Naive B cell (primary cell): ENCODE measurements at regions not wholly inside any gene's neighbourhood (a gene's known extent, or its start where the extent isn't known, plus 50 kb on each side); places are given as distances from the start of the nearest gene placed in this dataset.
"Not testable (repeated sequence)": the region's sequence is repeated elsewhere in the genome, so short reads cannot be mapped to it uniquely, and the experiment has no call there.

ENCODE experiments used
- ATAC-seq, 2 donors: fragments of 150-1000 bp; cut with Tn5 transposase; 2 replicates each; pipeline ENCODE4 v1.10.0; 2021; ENCODE audit warnings: low read depth in 2 of 2, mild to moderate bottlenecking in 2 of 2, moderate library complexity in 2 of 2
- DNase-seq: peaks from one replicate; pipeline ENCODE4 v3.0.0; 2022
- H3K27ac Mint-ChIP-seq, 6 donors: one replicate each; pipeline ENCODE4 v1.8.0; 2020 to 2022; ENCODE audit warnings: mild to moderate bottlenecking in 6 of 6, mixed read lengths in 6 of 6, moderate library complexity in 5 of 6, inconsistent platforms in 2 of 6
- H3K27me3 Mint-ChIP-seq, 3 donors: one replicate each; pipeline ENCODE4 v1.8.0; 2021 to 2022; ENCODE audit warnings: mixed read lengths in 3 of 3, mild to moderate bottlenecking in 1 of 3
- H3K36me3 Mint-ChIP-seq, 2 donors: one replicate each; pipeline ENCODE4 v1.8.0; 2020 to 2022; ENCODE audit warnings: mixed read lengths in 2 of 2, inconsistent platforms in 1 of 2, mild to moderate bottlenecking in 1 of 2
- H3K4me1 Mint-ChIP-seq, 3 donors: one replicate each; pipeline ENCODE4 v1.8.0; 2020 to 2022; ENCODE audit warnings: mixed read lengths in 3 of 3, inconsistent platforms in 1 of 3, mild to moderate bottlenecking in 1 of 3, moderate library complexity in 1 of 3
- H3K4me3 Mint-ChIP-seq, 8 donors: one replicate each; pipeline ENCODE4 v1.8.0; 2020 to 2022; ENCODE audit warnings: mild to moderate bottlenecking in 8 of 8, mixed read lengths in 8 of 8, moderate library complexity in 8 of 8, inconsistent platforms in 2 of 8
- H3K9me3 Mint-ChIP-seq, 7 donors: one replicate each; pipeline ENCODE4 v1.8.0; 2020 to 2022; ENCODE audit warnings: mixed read lengths in 7 of 7, mild to moderate bottlenecking in 5 of 7, inconsistent platforms in 2 of 7, moderate library complexity in 1 of 7

DNA sequence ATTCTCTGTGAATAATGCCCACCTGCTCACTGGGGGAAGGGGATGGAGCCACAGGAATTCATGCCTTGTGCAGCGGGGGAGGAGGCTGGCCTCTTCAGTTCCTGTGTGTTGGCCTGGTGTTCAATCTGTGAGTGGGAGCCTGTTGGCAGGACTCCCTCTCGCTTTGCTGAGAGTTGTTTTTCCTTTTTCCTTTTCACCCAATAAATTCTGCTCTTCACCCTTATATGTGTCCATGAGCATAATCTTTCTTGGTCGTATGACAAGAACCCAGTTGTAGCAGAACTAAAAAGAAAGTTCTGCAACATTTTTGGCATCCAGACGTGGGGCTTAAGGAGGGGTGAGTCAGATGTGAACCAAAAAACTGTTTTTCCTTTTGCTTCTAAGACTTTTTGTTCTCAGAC lies 235.2 kb upstream of the HDX start:
- no peak for ATAC-seq
- H3K27ac Mint-ChIP-seq = no peak overlapping the region

DNA sequence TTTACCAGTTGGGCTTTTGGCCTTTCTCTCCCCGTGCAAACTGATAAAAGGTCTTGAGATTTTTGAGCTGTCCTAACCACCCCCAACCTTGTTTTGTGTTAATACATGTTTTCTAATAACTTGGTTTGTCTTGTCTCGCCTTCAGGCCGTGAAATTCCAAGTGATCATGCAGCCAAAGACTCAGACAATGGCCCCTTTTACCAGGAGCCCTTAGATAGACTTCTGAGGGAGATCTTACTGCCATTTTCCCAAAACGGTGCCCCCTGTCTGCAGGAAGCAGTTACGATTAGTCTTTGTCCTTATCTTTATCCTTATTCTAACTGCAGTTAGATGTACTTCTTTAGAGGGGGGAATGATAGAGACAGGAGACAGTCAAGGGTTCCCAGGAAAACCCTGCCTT lies 245.3 kb upstream of the HDX start:
- ATAC-seq (no peak), DNase-seq (no peak)
- Mint-ChIP-seq H3K4me3 (no peak overlapping the region), H3K9me3 (no peaks in the 10 kb centered on the region), H3K27me3 (no peaks in the 10 kb centered on the region), H3K4me1 (no peaks in the 10 kb centered on the region), H3K36me3 (no peaks in the 10 kb centered on the region), H3K27ac (no peak overlapping the region)

More for the DNA sequence above, 235.2 kb upstream of the HDX start:
- peaks cover 0 to 13% (median 7%) of the 10 kb centered on the region in 3 donors for H3K27me3 Mint-ChIP-seq
- no peak for DNase-seq
- peaks cover 0 to 2% (median 0%) of the 10 kb centered on the region in 7 donors for H3K9me3 Mint-ChIP-seq
- no peak overlapping the region for H3K4me3 Mint-ChIP-seq
- H3K4me1 Mint-ChIP-seq = no peaks in the 10 kb centered on the region
- H3K36me3 Mint-ChIP-seq = no peaks in the 10 kb centered on the region

DNA sequence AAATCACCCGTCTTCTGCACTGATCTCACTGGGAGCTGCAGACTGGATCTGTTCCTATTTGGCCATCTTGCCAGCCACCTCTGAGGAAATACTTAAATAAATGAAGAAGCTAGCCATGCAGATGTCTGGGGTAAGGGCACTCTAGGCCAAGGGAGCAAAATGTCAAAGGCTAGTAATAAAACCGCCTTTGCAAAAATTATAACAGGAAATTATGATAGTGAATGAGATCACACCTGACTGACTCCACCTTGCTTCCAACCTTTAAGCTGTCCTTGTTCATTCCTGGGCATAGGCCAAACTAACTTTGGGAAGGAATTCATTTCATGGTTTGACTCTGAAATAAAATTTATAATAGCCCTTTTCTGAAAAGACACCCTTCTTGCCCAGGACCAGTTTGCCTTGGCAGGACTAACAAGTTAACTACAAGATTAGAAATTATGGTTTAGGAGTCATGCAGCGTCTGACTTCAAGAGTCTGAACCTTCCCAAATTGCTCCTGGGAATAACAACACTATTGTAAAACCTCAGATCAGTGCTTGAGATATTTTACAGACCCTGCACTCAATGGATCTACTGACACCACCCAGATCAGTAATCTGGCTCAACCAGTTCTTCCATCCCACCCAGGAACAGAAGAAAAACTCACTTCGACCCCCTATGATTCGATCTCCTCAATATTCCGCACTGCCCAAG lies 246.9 kb upstream of the HDX start:
- ATAC-seq = no peak
- H3K27ac Mint-ChIP-seq = no peak overlapping the region
- no peaks in the 10 kb centered on the region for H3K9me3 Mint-ChIP-seq

DNA sequence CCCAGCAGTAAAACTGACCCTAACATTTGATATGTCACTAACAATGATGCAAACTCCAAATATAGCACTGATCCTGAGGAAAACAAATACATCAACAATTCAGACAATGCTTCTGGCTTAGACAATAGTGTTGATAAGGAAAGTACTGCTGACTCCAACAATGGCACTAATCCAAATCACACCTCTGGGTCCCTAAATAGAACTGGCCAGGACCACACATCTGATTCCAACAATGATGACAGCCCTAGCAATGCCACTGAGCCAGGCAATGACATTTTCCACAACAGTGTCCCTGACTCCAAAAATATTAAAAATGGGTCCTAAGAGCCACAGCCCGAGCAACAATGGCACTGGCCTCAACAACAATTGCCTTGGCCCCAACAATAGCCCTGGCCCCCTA lies 243.1 kb upstream of the APOOL start:
- H3K27ac Mint-ChIP-seq = no peak overlapping the region
- no peak overlapping the region for H3K4me3 Mint-ChIP-seq
- peaks cover 0 to 6% (median 1%) of the 10 kb centered on the region in 7 donors for H3K9me3 Mint-ChIP-seq
- H3K4me1 Mint-ChIP-seq = no peaks in the 10 kb centered on the region
- DNase-seq = no peak
- no peaks in the 10 kb centered on the region for H3K27me3 Mint-ChIP-seq
- no peaks in the 10 kb centered on the region for H3K36me3 Mint-ChIP-seq
- no peak for ATAC-seq

More for the DNA sequence above, 246.9 kb upstream of the HDX start:
- H3K36me3 Mint-ChIP-seq = no peaks in the 10 kb centered on the region
- no peaks in the 10 kb centered on the region for H3K4me1 Mint-ChIP-seq
- no peak for DNase-seq
- H3K27me3 Mint-ChIP-seq = no peaks in the 10 kb centered on the region
- no peak overlapping the region for H3K4me3 Mint-ChIP-seq

DNA sequence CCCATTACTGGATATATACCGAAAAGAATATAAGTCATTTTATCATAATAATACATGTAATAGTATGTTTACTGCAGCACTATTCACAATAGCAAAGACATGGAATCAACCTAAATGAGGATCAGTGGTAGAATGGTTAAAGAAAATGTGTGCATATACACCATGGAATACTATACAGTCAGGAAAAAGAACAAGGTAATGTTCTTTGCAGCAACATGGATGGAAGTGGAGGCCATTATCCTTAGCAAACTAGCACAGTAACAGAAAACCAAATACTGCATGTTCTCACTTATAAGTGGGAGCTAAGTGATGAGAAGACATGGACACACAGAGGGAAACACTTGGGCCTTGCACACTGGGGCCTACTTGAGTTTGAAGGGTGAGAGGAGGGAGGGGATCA lies 207.4 kb upstream of the APOOL start:
- H3K27ac Mint-ChIP-seq = no peak overlapping the region
- no peaks in the 10 kb centered on the region for H3K27me3 Mint-ChIP-seq
- no peaks in the 10 kb centered on the region for H3K36me3 Mint-ChIP-seq
- DNase-seq = no peak
- H3K9me3 Mint-ChIP-seq = peaks cover 0 to 22% (median 5%) of the 10 kb centered on the region in 7 donors
- H3K4me3 Mint-ChIP-seq = no peak overlapping the region
- no peak for ATAC-seq
- H3K4me1 Mint-ChIP-seq = no peaks in the 10 kb centered on the region

DNA sequence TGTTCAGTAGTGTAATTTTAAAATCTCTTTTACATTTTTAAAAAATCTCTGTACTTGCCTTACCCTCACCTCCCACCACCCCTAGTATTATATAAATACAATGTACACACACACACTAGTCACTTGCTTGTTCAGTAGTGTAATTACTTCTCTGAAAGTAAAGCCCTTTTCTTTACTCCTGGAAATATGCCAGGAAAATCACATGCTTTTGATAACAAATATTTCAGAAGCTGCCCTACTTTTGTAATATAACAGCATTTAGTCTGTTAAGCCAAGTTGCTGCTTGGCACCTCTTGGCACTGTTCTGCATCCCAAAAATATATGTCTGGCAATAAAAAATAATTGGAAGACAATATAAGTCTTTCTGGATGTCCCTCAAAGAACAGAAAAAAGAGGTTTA lies 172.8 kb upstream of the APOOL start:
- H3K4me3 Mint-ChIP-seq = no peak overlapping the region
- H3K27ac Mint-ChIP-seq = no peak overlapping the region
- H3K9me3 Mint-ChIP-seq = peaks cover 0 to 17% (median 7%) of the 10 kb centered on the region in 7 donors
- ATAC-seq (no peak), DNase-seq (no peak)
- H3K36me3 Mint-ChIP-seq = no peaks in the 10 kb centered on the region
- H3K4me1 Mint-ChIP-seq = no peaks in the 10 kb centered on the region
- H3K27me3 Mint-ChIP-seq = no peaks in the 10 kb centered on the region

DNA sequence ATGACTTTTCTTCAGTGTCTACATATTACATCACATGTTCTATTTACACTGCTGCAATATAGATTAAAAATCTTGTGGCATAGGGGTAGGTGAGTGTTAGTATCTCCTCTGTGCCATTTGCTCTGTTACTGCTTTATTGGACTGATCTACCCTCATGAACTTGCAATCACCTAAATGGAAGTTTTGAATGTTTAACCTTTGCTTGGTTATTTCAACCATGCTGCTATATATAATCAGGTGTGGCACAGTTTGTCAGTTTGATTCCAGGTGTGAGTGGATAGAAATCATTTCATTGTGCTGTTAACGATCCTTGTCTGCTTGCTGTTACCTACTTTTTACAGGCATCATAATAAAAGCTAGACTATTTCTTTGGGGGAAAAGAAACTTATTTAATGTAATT lies 157.1 kb upstream of the APOOL start:
- DNase-seq, H3K36me3 Mint-ChIP-seq, H3K4me3 Mint-ChIP-seq, H3K4me1 Mint-ChIP-seq, H3K27ac Mint-ChIP-seq, ATAC-seq, H3K27me3 Mint-ChIP-seq: not testable (repeated sequence)
- peaks cover 4 to 38% (median 13%) of the 10 kb centered on the region in 7 donors for H3K9me3 Mint-ChIP-seq

DNA sequence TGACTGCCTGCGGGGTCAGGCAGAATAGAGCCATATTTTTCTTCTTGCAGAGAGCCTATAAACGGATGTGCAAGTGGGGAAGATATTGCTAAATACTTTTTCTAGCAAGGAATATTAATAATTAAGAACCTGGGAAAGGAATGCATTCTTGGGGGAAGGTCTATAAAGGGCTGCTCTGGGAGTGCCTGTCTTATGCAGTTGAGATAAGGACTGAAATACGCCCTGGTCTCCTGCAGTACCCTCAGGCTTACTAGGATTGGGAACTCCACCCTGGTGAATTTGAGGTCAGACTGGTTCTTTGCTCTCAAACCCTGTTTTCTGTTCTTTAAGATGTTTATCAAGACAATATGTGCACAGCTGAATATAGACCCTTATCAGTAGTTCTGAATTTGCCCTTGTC lies 152.5 kb upstream of the APOOL start:
- H3K4me3 Mint-ChIP-seq, ATAC-seq, H3K4me1 Mint-ChIP-seq, DNase-seq, H3K27me3 Mint-ChIP-seq: not testable (repeated sequence)
- Mint-ChIP-seq H3K9me3 (peaks cover 4 to 38% (median 24%) of the 10 kb centered on the region in 7 donors), H3K36me3 (peaks cover 0 to 10% of the 10 kb centered on the region in 2 donors), H3K27ac (peak overlapping the region in 1 of 6 donors; percentile 46)

DNA sequence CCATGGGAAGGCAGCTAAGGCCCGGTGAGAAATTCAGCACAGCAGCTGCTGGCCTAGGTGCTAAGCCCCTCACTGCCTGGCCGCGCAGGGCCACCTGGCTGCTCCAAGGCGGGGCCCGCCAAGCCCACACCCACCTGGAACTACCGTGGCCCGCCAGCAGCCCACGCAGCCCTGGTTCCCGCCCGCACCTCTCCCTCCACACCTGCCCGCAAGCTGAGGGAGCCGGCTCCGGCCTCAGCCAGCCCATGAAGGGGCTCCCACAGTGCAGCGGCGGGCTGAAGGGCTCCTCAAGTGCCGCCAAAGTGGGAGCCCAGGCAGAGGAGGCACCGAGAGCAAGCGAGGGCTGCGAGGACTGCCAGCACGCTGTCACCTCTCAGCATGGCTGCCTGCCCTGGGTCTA lies 146.9 kb upstream of the APOOL start:
- not testable (repeated sequence) for DNase-seq, H3K27me3 Mint-ChIP-seq, H3K4me1 Mint-ChIP-seq, H3K36me3 Mint-ChIP-seq, ATAC-seq, H3K4me3 Mint-ChIP-seq, H3K27ac Mint-ChIP-seq
- H3K9me3 Mint-ChIP-seq = peaks cover 0 to 15% (median 5%) of the 10 kb centered on the region in 7 donors

DNA sequence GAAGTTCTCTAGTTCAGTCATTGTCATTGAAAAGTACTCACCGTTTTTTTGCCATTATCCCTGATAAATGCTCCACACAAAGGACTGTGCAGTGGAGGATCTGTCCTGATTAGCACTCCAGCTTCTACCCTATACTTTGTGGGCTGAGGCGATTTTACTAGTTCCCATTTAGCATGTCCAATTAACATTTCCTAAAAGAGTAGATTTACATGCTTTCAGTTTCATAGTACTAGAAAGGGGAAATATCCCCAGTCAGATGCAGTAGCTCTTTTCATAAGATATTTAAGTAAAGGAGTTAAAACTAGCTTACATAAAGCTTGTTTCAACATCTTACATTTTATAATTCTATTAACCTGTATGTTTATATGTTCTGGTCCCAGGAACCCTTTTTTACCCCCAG lies 144.9 kb upstream of the APOOL start:
- H3K4me3 Mint-ChIP-seq, H3K27ac Mint-ChIP-seq, DNase-seq, ATAC-seq, H3K9me3 Mint-ChIP-seq, H3K36me3 Mint-ChIP-seq, H3K27me3 Mint-ChIP-seq, H3K4me1 Mint-ChIP-seq: not testable (repeated sequence)

DNA sequence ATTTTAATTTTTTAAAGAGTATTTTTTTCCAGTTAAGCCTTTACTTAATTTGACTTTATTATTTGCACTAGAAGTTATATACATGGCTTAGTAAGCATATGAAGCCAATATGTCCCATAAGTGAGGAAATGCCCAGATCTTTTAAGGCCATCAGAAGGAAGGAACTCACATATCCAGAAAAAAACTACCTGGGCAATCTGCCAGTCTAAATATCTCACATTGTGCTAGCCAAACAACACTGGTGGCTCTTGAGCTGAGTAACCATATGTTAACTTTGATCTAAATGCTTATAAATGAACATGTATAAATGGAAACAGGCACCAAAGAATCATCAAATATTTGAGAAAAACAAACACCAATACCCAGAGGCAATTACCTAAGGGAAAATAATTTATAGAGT lies 138.6 kb upstream of the APOOL start:
- no peak for DNase-seq
- H3K27ac Mint-ChIP-seq = no peak overlapping the region
- H3K36me3 Mint-ChIP-seq = no peaks in the 10 kb centered on the region

DNA sequence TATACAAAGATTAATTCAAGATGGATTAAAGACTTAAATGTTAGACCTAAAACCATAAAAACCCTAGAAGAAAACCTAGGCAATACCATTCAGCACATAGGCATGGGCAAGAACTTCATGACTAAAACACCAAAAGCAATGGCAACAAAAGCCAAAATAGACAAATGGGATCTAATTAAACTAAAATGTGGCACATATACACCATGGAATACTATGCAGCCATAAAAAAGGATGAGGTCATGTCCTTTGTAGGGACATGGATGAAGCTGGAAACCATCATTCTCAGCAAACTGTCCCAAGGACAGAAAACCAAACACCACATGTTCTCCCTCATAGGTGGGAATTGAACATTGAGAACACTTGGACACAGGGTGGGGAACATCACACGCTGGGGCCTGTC lies 133.4 kb upstream of the APOOL start:
- not testable (repeated sequence) for H3K9me3 Mint-ChIP-seq, H3K36me3 Mint-ChIP-seq, H3K4me3 Mint-ChIP-seq, ATAC-seq, DNase-seq, H3K27me3 Mint-ChIP-seq, H3K27ac Mint-ChIP-seq, H3K4me1 Mint-ChIP-seq

More for the DNA sequence above, 138.6 kb upstream of the APOOL start:
- no peaks in the 10 kb centered on the region for H3K27me3 Mint-ChIP-seq
- peaks cover 0 to 7% (median 1%) of the 10 kb centered on the region in 7 donors for H3K9me3 Mint-ChIP-seq
- H3K4me3 Mint-ChIP-seq = no peak overlapping the region
- no peak for ATAC-seq
- no peaks in the 10 kb centered on the region for H3K4me1 Mint-ChIP-seq

DNA sequence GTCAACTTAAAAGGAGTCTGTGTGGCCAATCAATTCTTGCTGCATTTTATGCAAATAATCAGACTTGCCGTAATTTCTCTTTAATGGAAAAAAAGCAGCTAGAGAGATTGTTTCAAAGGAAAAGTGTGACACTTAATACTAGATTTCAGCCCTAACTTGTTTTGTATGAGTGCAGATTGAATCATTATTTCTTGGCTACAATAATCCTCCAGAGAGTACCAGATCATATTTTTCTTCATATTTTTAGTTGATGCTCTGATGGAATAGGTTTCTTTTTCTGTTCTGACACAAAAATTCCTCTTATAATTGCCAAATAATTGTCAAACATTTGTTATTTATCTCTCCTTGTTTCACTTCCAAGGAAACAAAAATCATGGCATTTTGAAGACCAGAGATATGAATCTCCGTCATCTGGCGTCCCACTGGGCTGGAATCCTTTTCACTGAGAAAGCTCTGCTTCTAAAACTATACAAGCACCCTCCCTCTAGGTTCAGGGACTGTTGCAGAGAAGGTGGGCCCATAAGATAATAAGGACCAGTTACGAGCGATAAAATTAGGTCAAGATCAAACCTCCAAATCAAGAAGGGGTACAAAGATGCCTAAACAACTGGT lies 131.4 kb upstream of the APOOL start:
- not testable (repeated sequence) for H3K27me3 Mint-ChIP-seq, H3K36me3 Mint-ChIP-seq, DNase-seq, H3K4me1 Mint-ChIP-seq, ATAC-seq, H3K9me3 Mint-ChIP-seq, H3K4me3 Mint-ChIP-seq, H3K27ac Mint-ChIP-seq

DNA sequence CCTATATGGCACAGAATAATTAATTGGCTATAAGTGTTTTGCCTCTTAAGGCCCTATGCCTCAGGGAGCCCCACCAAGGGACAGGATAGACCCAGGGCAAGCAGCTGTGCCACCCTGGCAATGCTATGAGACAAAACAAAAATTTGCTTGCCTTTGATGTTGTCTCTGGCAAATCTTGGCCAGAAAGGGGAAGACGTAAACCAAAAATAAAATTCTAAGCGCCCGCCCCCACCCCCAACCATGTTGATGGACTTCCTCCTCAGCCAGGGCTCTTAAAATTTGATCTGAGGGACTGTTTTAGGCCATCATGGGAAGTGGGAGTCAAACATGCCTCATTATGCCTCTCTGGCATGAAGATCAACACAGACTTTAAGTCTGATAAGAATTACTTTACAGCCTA lies 130.5 kb upstream of the APOOL start:
- peaks cover 0 to 5% (median 1%) of the 10 kb centered on the region in 7 donors for H3K9me3 Mint-ChIP-seq
- no peaks in the 10 kb centered on the region for H3K27me3 Mint-ChIP-seq
- DNase-seq (no peak), ATAC-seq (no peak)
- no peak overlapping the region for H3K27ac Mint-ChIP-seq
- H3K4me3 Mint-ChIP-seq = no peak overlapping the region
- no peaks in the 10 kb centered on the region for H3K4me1 Mint-ChIP-seq
- no peaks in the 10 kb centered on the region for H3K36me3 Mint-ChIP-seq
